HG03025 (cell line): ENCODE measurements at regions not wholly inside any gene's neighbourhood (a gene's known extent, or its start where the extent isn't known, plus 50 kb on each side); places are given as distances from the start of the nearest gene placed in this dataset.
A peak's percentile ranks its signal among the peaks of the same experiment; 100 is the strongest.
"Not testable (repeated sequence)": the region's sequence is repeated elsewhere in the genome, so short reads cannot be mapped to it uniquely, and the experiment has no call there.

ENCODE experiments used
- ATAC-seq: cut with Tn5 transposase; IDR thresholded peaks from one replicate; pipeline ENCODE4 v1.9.1; 2021; ENCODE audit warnings: mild to moderate bottlenecking, moderate library complexity; ENCODE audit not compliant: unreplicated experiment, low FRiP score

DNA sequence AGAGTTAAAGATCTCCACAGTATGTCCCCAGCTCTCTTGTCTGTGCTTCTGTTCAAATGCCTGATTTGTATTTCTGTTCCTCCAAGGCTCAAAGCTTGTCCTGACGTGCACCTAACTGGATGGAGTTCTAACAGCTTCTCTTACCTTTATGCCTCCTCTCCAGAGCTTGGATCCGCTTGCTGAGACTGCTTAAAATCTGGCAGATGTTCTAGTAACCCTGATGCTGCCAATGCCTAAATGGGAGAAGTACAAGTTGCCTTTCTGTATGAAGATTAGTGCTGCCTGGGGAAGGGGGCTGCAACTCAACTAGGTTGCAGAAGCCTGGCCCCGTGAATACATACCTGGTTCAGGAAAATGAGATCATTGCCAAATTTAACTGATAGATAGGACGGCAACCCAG, 354.5 kb upstream of the KCNMB2 start:
- ATAC-seq: no peak

DNA sequence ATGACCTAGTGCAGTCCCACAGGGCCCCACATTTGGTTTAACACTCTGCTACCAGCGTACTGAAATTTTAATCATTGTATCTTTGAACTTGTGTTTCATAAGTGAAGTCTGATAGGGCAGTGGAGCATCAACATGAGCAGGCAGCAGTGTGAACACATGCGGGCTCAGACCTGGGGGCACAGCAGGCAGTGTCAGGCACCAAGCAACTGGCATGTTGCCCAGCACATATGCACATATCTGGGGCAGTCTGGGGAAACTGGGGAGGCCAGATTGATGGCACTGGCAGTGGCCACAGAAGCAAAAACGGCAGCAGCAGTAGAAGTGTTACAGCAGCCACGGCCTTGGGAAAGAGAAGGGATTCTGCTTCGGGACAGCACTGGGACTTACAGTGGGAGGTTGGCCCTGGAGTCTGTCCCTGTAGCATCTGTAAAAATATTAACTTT, 353.9 kb upstream of the KCNMB2 start:
- no peak for ATAC-seq

DNA sequence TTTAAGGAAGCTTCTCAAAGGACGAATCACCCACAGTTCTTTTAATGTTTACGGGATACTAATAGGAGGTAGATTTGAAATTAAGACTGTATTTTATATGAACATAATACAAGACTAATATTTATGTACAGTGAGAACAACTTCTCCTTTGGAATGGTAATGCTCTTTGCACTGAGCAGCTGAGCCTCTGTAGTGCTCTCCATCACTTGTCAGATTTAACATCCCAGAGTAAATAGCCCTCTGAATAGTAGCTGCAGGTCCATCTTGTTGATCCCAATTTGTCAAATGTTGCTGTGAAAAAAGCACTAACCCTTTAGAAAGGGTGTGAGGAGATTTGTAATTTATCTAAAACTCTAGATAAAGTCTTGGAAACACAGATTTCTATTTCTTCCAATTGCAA, 351.4 kb upstream of the KCNMB2 start:
- no peak for ATAC-seq

DNA sequence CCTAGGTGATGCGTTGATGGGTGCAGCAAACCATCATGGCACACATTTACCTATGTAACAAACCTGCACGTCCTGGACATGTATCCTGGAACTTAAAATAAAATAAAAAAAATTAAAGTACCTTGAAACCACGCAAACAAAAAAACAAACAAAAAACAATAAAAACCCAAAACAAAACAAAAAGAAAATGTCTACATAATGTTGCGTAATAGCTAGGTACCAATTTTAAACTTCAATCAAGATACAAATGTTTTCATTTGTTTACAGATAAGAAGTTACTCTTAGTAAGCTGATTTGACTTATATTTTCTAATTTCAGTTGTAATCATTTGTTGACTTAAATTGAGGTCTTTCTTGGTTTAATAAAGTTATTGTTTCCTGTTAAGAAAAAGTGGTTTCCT, 349.6 kb upstream of the KCNMB2 start:
- ATAC-seq: no peak

DNA sequence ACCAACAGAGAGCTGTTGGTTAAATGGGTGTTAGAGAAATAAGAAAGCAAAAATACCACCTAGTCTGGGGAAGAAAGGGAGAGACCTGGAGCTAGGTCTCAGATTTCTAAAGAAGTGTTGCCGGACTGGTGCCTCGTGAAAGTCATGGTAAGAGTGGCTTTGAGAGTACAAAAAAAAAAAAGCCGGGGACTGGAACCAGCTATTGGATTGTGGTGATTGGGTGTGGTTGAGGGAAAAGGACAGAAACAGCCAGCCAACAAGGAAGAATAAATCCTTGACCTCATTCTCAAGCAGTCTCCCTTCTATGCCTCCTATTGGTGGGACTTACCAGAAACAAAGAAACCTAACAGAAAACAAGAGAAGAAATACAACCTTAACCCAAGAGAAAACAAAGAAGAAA, 346.4 kb upstream of the KCNMB2 start:
- no peak for ATAC-seq

DNA sequence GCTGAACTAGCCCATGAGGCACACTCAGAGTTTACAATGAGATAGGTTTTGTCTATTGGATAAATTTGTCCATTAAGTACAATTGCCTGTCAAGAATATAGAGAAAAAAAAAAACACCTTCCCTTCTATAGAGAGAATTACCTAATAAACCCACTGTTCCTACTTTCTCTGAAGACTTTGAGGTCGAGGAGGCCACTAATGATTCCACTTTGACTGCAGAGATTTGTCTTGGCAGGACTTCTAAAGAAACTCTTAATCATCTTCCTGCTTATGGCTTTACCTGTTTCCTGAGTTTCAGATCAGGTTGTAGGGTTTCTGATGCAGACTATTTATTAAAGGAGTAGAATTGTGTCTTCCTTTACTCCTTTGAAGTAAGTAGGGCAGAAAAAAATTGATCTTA, 342.4 kb upstream of the KCNMB2 start:
- ATAC-seq: no peak

DNA sequence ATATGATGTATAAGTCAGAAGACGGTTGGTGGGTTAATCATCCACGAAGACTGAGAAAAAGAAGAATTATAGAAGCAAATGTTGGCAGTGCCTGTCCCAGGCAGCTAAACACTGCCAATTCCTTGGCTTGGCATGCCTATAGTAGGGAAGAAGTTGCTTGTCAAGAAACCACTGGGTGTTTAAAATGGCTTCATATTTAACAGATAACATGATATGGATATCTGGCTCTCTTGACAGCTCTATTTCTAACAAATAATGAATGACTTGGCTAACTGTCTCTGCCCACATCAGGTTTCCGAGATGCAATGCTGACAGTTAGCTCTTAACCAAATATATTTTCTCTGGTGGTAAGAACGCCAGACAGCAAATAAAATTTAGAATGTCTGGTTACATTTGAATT, 341.7 kb upstream of the KCNMB2 start:
- no peak for ATAC-seq

DNA sequence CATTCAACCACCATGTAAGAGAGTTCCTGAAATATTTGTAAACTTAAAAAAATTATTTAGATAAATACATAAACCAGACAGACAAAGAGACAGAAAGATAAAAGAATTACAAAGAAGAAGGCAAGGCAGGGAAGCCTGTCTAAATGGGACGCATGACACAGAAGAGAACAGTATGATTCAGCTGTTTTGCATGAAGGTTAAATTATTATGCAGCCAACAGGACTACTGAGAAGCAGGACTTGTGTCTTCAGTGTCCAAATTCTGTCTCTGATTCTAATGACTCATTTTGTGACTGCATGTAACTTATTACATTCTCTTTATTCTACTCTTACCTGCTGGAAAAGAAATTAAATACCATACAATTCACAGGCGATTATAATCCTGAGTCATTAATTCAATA, 340.4 kb upstream of the KCNMB2 start:
- ATAC-seq: peak; percentile 72

DNA sequence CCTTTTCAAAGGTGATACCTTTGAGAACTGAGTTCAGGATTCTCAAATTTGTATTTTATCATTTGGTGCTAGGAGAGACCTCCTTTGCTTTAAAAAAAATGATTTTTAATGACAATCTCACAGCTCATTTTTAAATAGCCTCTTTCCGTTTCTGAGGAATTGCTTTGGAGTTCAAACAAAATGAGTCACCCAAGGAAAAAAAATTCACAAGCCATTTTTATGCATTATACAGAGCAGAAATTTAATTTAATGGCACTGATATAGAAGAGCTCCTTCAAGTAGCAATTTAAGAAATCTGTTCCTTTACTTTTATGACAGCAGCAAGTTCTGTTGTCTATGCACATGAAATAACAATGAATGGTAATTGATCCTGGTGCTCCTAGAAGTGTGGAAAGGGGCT, 337.9 kb upstream of the KCNMB2 start:
- no peak for ATAC-seq

DNA sequence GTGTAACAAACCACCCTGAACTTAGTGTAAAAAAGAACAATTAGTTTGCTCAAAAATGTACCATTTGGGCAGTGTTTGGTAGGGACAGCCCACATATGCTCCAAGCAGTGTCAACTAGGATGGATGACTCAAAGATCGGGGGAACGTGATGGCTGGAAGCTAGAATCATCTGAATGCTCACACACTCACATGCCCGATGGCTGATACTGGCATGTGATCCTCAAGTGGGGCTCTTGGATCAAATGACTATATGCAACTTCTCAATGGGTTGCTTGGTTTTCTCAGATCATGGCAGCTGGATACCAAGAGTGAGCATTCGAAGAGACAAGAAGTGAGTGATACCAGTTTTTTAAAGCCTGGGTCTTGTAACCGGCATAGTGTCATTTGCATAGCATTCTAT, 335.9 kb upstream of the KCNMB2 start:
- ATAC-seq: no peak

DNA sequence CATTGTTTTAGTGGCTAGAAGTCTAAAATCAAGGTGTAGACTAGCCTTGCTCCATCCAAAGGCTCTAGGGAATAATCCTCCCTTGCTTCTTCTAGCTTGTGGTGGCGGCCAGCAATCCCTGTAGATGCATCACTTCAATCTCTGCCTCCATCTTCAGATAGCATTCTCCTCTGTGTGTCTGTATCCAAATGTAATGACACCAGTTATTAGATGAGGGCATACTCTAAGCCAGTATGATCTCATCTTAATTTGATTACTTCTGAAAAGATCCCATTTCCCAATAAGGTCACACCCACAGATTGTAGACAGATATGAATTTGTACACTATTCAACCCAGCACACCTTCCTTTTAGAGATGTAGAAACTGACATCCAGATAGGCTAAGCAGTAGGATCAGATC, 334.5 kb upstream of the KCNMB2 start:
- no peak for ATAC-seq

DNA sequence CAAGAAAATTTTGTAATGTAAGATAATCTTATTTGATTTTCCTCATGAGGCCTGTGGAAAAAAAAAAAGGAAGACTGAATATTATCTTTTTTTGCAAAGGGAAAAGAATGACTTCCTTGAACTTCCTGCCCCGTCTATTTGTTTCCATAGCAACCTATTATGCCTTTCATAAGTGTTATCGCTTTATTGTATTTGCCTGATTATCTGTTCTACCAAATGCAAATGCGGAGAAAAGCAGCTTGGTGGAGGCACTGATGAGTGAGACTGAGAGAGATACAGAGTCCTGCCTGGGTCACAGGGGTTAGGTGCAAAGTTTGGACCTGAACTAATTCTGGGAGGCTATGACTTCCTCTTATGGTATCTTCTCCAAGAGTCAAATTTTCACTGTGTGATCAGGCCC, 334.0 kb upstream of the KCNMB2 start:
- ATAC-seq: no peak

DNA sequence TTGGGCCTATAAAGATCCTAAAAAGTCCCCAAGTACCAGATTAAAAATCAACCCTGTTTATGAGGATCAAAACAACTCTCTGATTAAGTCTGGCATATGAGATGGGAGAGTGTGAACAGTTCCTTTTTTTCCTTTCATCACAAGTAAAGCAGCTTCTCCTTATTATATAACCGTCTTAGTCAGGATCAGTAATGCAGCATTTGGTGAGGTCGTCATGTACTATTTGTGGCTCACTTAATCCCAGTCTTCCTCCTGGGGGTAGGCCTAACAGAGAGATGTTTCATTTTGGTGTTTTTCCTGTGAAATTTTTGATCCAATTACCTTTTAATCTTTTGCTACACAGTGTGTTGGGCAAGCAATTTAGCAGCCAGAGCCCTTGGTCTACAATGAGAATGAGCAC, 333.1 kb upstream of the KCNMB2 start:
- no peak for ATAC-seq

DNA sequence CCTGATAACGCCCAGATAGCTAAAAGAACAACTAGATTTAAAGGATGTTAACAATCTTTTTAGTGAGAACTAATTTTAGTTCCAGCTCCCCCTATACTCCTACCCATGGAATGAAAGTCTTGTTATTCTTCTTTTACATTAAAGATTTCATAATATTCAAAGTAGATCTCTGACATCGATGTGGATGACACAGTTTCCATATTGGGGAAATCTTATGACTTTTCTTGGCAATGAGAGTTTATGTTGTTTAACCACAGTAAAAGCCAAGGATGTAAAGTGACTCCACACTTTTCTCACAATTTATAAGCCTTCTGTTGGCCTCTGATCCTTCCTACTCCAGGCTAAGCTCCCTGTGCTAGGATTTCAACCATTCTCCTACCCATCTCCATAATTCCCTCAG, 332.6 kb upstream of the KCNMB2 start:
- ATAC-seq: no peak

DNA sequence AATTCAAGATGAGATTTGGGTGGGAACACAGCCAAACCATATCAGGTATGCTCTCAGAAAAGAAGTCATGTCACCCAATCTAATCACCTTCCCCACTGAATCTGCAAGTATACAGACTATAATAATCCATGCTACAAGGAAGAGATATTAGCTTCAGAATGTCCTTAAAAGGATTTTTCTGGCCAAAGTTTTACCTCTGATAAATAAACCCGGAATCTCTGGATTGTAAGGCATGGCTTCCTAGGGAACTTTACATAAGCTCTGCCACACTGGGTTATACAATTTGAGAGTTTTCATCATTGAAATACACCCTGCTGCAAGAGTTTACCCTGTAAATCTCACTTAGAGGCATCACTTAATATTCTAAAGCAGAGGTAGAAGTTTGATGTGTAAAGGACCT, 330.5 kb upstream of the KCNMB2 start:
- no peak for ATAC-seq

DNA sequence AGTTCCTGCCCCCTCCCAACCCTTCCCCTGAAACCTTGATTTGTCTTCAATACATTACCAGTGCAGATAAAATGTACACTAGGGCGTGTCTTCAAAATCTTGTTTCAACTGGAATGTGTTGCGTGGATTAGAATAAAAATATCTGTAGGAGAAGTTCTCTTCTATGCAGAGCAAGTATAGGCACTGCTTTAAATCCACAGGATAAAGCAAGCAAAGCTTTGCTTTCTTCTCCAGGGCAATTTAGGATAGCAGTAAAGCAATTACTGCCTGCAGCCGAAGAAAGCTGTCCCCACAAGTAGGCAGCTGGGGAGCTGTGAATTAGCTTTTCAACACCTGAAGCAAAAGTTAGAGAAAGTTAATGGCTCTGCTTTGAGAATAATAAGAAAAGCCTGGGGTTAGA, 329.7 kb upstream of the KCNMB2 start:
- ATAC-seq: no peak

DNA sequence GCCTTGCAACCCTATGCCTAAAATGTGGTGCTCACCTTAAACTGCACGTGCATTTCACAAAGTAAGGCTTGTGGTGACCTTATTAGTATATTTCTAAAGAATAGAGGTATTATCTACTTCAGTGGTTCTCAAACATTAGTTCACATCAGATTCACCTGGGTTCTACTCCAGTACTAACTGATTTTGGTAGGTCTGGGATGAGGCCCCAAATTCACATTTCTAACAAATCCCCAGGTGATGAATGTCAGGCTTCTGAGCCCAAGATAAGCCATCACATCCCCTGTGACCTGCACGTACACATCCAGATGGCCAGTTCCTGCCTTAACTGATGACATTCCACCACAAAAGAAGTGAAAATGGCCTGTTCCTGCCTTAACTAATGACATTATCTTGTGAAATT, 329.1 kb upstream of the KCNMB2 start:
- ATAC-seq: not testable (repeated sequence)

DNA sequence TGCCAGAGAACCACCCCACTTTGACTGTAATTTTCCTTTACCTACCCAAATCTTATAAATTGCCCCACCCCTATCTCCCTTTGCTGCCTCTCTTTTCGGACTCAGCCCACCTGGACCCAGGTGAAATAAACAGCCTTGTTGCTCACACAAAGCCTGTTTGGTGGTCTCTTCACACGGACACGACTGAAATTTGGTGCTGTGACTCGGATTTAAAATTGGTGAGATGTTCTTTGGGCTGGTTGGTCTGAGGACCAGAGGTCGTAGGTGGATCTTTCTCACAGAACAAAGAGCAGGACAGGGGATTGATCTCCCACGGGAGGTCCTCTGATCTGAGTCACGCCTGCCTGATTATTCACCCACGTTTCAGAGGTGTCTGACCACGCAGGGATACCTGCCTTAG, 328.6 kb upstream of the KCNMB2 start:
- ATAC-seq: not testable (repeated sequence)

DNA sequence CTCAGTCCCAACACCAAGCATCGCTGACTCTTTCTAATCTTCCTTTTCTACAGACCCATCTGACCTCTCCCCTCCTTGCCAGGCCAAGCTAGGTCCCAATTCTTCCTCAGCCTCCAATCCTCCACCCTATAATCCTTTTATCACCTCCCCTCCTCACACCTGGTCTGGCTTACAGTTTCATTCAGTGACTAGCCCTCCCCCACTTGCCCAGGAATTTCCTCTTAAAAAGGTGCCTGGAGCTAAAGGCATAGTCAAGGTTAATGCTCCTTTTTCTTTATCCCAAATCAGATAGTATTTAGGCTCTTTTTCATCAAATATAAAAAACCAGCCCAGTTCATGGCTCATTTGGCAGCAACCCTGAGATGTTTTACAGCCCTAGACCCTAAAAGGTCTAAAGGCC, 327.1 kb upstream of the KCNMB2 start:
- ATAC-seq: not testable (repeated sequence)

DNA sequence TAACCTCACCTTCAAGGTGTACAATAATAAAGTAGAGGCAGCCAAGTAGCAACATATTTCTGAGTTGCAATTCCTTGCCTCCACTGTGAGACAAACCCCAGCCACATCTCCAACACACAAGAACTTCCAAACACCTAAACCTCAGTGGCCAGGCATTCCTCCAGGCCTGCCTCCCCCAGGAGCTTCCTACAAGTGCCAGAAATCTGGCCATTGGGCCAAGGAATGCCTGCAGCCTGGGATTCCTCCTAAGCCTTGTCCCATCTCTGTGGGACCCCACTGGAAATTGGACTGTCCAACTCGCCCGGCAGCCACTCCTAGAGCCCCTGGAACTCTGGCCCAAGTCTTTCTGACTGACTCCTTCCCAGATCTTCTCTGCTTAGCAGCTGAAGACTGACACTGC, 326.6 kb upstream of the KCNMB2 start:
- not testable (repeated sequence) for ATAC-seq

DNA sequence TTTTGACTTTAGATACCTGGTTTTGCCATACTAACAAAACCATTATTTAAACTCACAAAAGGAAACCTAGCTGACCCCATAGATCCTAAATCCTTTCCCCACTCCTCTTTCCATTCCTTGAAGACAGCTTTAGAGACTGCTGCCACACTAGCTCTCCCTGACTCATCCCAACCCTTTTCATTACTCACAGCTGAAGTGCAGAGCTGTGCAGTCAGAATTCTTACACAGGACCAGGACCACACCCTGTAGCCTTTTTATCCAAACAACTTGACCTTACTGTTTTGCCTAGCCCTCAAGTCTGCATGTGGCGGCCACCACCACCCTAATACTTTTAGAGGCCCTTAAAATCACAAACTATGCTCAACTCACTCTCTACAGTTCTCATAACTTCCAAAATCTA, 325.1 kb upstream of the KCNMB2 start:
- ATAC-seq: not testable (repeated sequence)

DNA sequence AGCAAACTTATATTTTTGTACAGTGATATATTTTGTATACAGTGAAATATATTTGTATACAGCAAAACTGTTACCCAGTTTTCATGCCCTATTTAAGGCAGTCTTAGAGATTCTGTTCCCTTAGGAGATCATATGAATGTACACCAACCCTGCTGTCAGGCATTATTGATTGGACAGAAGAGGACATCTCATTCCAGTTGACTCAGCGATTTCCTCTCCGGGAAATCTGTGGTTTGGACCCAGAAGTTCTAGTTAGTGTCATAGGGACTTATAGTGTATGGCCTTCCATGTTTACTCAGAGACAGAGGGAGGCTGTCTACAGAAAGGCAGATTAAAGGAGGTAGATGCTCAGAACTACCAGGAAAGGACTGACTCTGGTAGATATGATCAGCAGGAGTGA, 318.8 kb upstream of the KCNMB2 start:
- no peak for ATAC-seq

DNA sequence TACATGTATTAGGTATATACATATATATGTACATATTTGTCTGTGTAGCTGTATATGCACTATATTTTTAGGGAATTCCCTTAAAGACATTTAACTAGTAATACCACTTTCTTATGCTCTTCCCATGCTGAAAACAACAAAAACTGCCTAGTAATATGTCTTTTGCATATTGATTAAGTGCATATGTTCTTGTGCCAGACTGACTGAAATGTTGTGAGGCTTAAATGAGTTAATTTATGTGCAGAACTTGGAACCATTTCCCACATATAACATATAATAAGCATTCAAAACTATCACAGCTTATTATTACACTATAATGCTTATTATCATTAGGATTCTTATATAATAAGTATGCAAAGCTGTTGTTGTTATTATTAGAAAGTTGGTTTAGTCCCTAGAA, 318.0 kb upstream of the KCNMB2 start:
- no peak for ATAC-seq

DNA sequence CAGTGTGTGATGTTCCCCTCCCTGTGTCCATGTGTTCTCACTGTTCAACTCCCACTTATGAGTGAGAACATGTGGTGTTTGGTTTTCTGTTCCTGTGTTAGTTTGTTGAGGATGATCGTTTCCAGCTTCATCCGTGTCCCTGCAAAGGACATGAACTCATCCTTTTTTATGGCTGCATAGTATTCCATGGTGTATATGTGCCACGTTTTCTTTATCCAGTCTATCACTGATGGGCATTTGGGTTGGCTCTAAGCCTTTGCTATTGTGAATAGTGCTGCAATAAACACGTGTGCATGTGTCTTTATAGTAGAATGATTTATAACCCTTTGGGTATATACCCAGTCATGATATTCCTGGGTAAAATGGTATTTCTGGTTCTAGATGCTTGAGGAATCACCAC, 316.6 kb upstream of the KCNMB2 start:
- ATAC-seq: not testable (repeated sequence)
